Peyer's patch (tissue), 4 donors: ENCODE measurements at regions not wholly inside any gene's neighbourhood (a gene's known extent, or its start where the extent isn't known, plus 50 kb on each side); places are given as distances from the start of the nearest gene placed in this dataset.

Experiments used
- POLR2A ChIP-seq, 2 donors: fragments of 450-650 bp; IDR thresholded peaks; one replicate each; pipeline ENCODE4 v1.5.1; 2017; ENCODE audit warnings: antibody characterized with exemption in 2 of 2, mild to moderate bottlenecking in 2 of 2, moderate library complexity in 2 of 2
- TF ChIP-seq, protein P1 (sequence below), 6 experiments: fragments of 450-650 bp in 4 of 6; fragments of 200-600 bp in 2 of 6; sonication (generic) in 1 of 6; IDR thresholded peaks; one replicate each; pipeline ENCODE4 v1.5.1; 2017 to 2019; ENCODE audit warnings: antibody characterized with exemption in 6 of 6, mild to moderate bottlenecking in 3 of 6, moderate library complexity in 1 of 6

DNA sequence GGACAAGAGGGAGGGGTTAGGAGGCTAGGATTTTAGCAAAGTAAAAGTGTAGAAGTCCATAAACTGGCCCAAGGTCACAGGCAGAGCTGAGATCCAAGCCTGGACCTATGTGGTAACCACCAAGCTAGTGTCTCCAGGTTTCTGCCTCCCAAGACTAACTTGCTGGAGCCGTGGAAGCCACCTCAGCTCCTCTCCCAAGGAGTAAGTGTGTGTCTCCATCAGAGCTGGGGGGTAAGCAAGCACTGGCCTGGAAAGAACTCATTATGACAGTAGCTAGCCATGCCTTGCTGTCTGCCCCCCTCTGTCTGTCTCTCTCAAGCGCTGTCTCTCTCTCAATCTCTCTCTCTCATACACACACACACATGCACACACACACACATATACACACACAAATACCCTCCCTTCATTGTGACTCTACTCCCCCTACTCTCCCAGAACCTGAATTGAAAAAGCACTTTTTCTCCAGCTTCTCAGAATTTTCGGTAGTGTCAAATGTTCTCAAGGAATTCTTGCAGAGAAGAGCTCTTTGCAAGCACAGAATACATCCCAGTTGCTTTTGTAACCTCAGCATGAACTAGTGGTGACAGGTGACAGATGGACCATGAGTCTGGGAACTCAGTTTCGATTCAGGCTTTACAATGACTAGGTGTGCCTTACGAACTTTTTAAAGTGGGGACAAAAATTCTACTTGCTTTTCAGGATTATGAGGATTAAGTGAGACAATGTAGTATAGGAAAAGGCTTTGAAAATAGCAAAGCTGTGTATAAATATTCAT, 238.0 kb upstream of the FGGY start:
- TF ChIP-seq, protein P1, sequence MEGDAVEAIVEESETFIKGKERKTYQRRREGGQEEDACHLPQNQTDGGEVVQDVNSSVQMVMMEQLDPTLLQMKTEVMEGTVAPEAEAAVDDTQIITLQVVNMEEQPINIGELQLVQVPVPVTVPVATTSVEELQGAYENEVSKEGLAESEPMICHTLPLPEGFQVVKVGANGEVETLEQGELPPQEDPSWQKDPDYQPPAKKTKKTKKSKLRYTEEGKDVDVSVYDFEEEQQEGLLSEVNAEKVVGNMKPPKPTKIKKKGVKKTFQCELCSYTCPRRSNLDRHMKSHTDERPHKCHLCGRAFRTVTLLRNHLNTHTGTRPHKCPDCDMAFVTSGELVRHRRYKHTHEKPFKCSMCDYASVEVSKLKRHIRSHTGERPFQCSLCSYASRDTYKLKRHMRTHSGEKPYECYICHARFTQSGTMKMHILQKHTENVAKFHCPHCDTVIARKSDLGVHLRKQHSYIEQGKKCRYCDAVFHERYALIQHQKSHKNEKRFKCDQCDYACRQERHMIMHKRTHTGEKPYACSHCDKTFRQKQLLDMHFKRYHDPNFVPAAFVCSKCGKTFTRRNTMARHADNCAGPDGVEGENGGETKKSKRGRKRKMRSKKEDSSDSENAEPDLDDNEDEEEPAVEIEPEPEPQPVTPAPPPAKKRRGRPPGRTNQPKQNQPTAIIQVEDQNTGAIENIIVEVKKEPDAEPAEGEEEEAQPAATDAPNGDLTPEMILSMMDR (IDR thresholded peaks at IDR 0.05) = no peak
- no peak for TF ChIP-seq POLR2A (IDR thresholded peaks at IDR 0.05)
